ENCODE measurements at regions not wholly inside any gene's neighbourhood (a gene's known extent, or its start where the extent isn't known, plus 50 kb on each side); places are given as distances from the start of the nearest gene placed in this dataset.

GRCh38 chr6:148116001-148116400 lies 226.6 kb upstream of the SASH1 start:
- DNase-seq (ENCODE audit: low spot score in 2 of 2): no peak
- TF ChIP-seq CTCF (IDR thresholded peaks at IDR 0.05): no peak
- Histone ChIP-seq H3K27me3 (no peaks in the 10 kb centered on the region), H3K4me1 (no peaks in the 10 kb centered on the region), H3K27ac (no peak overlapping the region), H3K4me3 (no peak overlapping the region), H3K9me3 (no peaks in the 10 kb centered on the region), H3K36me3 (no peaks in the 10 kb centered on the region)
- intact Hi-C loops (cut with DNase I): no loop called here

GRCh38 chr6:148118244-148118643 lies 224.4 kb upstream of the SASH1 start:
- TF ChIP-seq CTCF (IDR thresholded peaks at IDR 0.05): no peak
- Histone ChIP-seq H3K9me3 (no peaks in the 10 kb centered on the region), H3K27ac (no peak overlapping the region), H3K4me3 (no peak overlapping the region), H3K4me1 (no peaks in the 10 kb centered on the region), H3K36me3 (no peaks in the 10 kb centered on the region), H3K27me3 (no peaks in the 10 kb centered on the region)
- intact Hi-C loops (cut with DNase I): no loop called here
- no peak for DNase-seq (ENCODE audit: low spot score in 2 of 2)

- H3K27ac ChIP-seq: no peak overlapping the region
- intact Hi-C loops (cut with DNase I): no loop called here
- no peak for DNase-seq (ENCODE audit: low spot score in 2 of 2)
Measured at GRCh38 chr6:148128014-148128730, 214.5 kb upstream of the SASH1 start.

GRCh38 chr6:148134592-148134991 lies 208.0 kb upstream of the SASH1 start:
- H3K4me3 ChIP-seq: no peak overlapping the region
- H3K27ac ChIP-seq: no peak overlapping the region
- intact Hi-C loops (cut with DNase I): no loop called here
- no peaks in the 10 kb centered on the region for H3K9me3 ChIP-seq
- DNase-seq (ENCODE audit: low spot score in 2 of 2): no peak
- no peaks in the 10 kb centered on the region for H3K4me1 ChIP-seq
- no peaks in the 10 kb centered on the region for H3K27me3 ChIP-seq
- TF ChIP-seq CTCF (IDR thresholded peaks at IDR 0.05): no peak
- H3K36me3 ChIP-seq: no peaks in the 10 kb centered on the region

More at GRCh38 chr6:148128014-148128730, 214.5 kb upstream of the SASH1 start:
- no peaks in the 10 kb centered on the region for H3K27me3 ChIP-seq
- no peak for TF ChIP-seq CTCF (IDR thresholded peaks at IDR 0.05)
- H3K4me1 ChIP-seq: peaks cover 0 to 10% of the 10 kb centered on the region in 2 donors
- no peak overlapping the region for H3K4me3 ChIP-seq
- no peaks in the 10 kb centered on the region for H3K9me3 ChIP-seq
- no peaks in the 10 kb centered on the region for H3K36me3 ChIP-seq

GRCh38 chr6:148136586-148136985 lies 206.1 kb upstream of the SASH1 start:
- no peak overlapping the region for H3K4me3 ChIP-seq

More at GRCh38 chr6:148136586-148136985, 206.1 kb upstream of the SASH1 start:
- Histone ChIP-seq H3K27ac (no peak overlapping the region), H3K27me3 (no peaks in the 10 kb centered on the region), H3K4me1 (no peaks in the 10 kb centered on the region), H3K36me3 (no peaks in the 10 kb centered on the region), H3K9me3 (no peaks in the 10 kb centered on the region)
- intact Hi-C loops (cut with DNase I): no loop called here
- no peak for TF ChIP-seq CTCF (IDR thresholded peaks at IDR 0.05)
- no peak for DNase-seq (ENCODE audit: low spot score in 2 of 2)

Data from ascending aorta (tissue), 2 donors.